T-cell (primary cell): ENCODE measurements at regions not wholly inside any gene's neighbourhood (a gene's known extent, or its start where the extent isn't known, plus 50 kb on each side); places are given as distances from the start of the nearest gene placed in this dataset.

Experiments
- ATAC-seq, 4 experiments: fragments of 200-7000 bp in 3 of 4; fragments of 150-1000 bp in 1 of 4; cut with Tn5 transposase; replicated peaks in 1 of 4; 1 replicate in 3 of 4; 2 replicates in 1 of 4; pipeline ENCODE4 v1.10.0; 2021; ENCODE audit warnings: moderate library complexity in 3 of 4, mild to moderate bottlenecking in 2 of 4, moderate number of reproducible peaks in 1 of 4
- CTCF ChIA-PET, 2 donors: fragments of 300-600 bp; sonication (Branson Sonifier 250); formaldehyde crosslinking; loops; one replicate each; lab custom pipeline; 2022; ENCODE audit warnings: antibody characterized with exemption in 2 of 2; lab: Charles Lee
- POLR2A ChIA-PET, 2 donors: fragments of 300-600 bp; sonication (Branson Sonifier 250); formaldehyde crosslinking; loops; one replicate each; lab custom pipeline; 2022; ENCODE audit warnings: antibody characterized with exemption in 2 of 2; lab: Charles Lee
- DNase-seq, 35 experiments: peaks; one replicate each; pipeline versions ENCODE4 v3.0.0 to v3.0.0-alpha.2; 2013 to 2023
- H3K27ac ChIP-seq: one replicate; pipeline ENCODE4 v1.5.1; 2013; ENCODE audit warnings: low read length
- H3K27me3 ChIP-seq, 2 experiments: replicated peaks in 1 of 2; 1 replicate in 1 of 2; 2 replicates in 1 of 2; pipeline versions ENCODE4 v1.6.1 to v1.7.0; 2013; ENCODE audit warnings: low read length in 1 of 2, mixed read lengths in 1 of 2; ENCODE audit not compliant: control insufficient read depth in 2 of 2, insufficient read depth in 2 of 2; ENCODE audit errors: extremely low read depth in 1 of 2
- H3K36me3 ChIP-seq, 2 donors: 1 replicate in 1 of 2; 2 replicates in 1 of 2; pipeline versions ENCODE4 v1.6.1 to v1.7.0; 2013; ENCODE audit warnings: low read length in 1 of 2; ENCODE audit not compliant: control insufficient read depth in 2 of 2, insufficient read depth in 1 of 2; ENCODE audit errors: extremely low read depth in 1 of 2
- H3K4me1 ChIP-seq, 2 experiments: 1 replicate in 1 of 2; 2 replicates in 1 of 2; pipeline versions ENCODE4 v1.6.1 to v1.7.0; 2013; ENCODE audit warnings: low read length in 2 of 2, mixed read lengths in 1 of 2; ENCODE audit not compliant: insufficient read depth in 2 of 2, control insufficient read depth in 1 of 2; ENCODE audit errors: extremely low read depth in 1 of 2
- H3K4me3 ChIP-seq, 2 donors: 1 replicate in 1 of 2; 2 replicates in 1 of 2; pipeline versions ENCODE4 v1.5.1 to v1.7.0; 2013; ENCODE audit warnings: mild to moderate bottlenecking in 2 of 2, low read length in 1 of 2, moderate library complexity in 1 of 2; ENCODE audit not compliant: control insufficient read depth in 1 of 2; ENCODE audit errors: extremely low read depth in 1 of 2
- H3K9me3 ChIP-seq: 2 replicates; pipeline ENCODE4 v1.7.0; 2013
- H3K27ac Mint-ChIP-seq, 2 donors: one replicate each; pipeline ENCODE4 v1.8.0; 2020 to 2021; ENCODE audit warnings: mild to moderate bottlenecking in 2 of 2, mixed read lengths in 2 of 2
- H3K27me3 Mint-ChIP-seq, 2 donors: one replicate each; pipeline ENCODE4 v1.8.0; 2021 to 2022; ENCODE audit warnings: mixed read lengths in 2 of 2
- H3K36me3 Mint-ChIP-seq: one replicate; pipeline ENCODE4 v1.8.0; 2021; ENCODE audit warnings: mixed read lengths
- H3K4me1 Mint-ChIP-seq, 3 donors: one replicate each; pipeline ENCODE4 v1.8.0; 2020 to 2022; ENCODE audit warnings: mixed read lengths in 3 of 3, mild to moderate bottlenecking in 1 of 3
- H3K4me3 Mint-ChIP-seq, 3 donors: one replicate each; pipeline ENCODE4 v1.8.0; 2020 to 2022; ENCODE audit warnings: mild to moderate bottlenecking in 3 of 3, mixed read lengths in 3 of 3, moderate library complexity in 3 of 3
- H3K9me3 Mint-ChIP-seq, 3 donors: one replicate each; pipeline ENCODE4 v1.8.0; 2020 to 2022; ENCODE audit warnings: mixed read lengths in 3 of 3
- WGBS: methylation state at CpG from one replicate; pipeline ENCODE4 v1.1.5; 2013; ENCODE audit warnings: missing lambda C conversion rate; ENCODE audit not compliant: insufficient coverage; 5-methylcytosine and 5-hydroxymethylcytosine counted together

DNA sequence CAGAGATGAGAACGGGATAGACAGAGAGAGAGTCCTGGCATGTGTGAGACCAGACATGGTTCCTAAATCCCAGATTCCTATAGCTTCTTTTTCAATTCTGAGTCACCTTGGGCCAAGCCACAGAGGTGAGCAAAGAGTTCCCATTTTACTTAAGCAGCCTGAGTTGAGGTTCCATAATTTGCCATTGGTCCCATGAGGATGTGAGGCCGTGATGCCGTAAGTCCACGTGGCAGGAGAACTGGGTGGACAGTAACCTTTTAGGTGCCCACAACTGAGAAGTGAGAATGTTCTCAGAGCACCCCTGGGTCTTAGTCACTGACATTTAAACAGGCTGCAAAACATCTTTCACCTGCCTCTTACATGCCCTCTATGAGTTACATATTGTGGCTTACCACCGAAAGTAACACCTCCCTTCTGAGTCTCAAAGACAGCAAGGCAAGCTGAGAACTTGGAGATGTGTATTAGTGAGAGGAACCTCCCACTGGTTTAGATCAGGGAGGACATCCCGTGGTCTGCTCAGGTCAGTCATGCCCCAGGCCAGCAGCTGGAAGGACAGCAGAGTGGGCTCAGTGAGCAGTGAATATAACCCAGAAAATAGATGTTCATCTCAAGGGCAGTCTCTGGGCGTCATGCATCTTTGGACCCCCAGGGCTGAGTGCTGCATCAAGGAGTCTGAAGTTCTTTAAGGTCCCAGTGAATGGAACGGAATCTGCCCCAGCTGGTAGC lies 127.9 kb upstream of the LGALSL start:
- H3K4me1 Mint-ChIP-seq = peaks cover 48 to 65% (median 59%) of the 10 kb centered on the region in 3 donors
- ATAC-seq = peak; percentile 81 to 89 (median 88)

DNA sequence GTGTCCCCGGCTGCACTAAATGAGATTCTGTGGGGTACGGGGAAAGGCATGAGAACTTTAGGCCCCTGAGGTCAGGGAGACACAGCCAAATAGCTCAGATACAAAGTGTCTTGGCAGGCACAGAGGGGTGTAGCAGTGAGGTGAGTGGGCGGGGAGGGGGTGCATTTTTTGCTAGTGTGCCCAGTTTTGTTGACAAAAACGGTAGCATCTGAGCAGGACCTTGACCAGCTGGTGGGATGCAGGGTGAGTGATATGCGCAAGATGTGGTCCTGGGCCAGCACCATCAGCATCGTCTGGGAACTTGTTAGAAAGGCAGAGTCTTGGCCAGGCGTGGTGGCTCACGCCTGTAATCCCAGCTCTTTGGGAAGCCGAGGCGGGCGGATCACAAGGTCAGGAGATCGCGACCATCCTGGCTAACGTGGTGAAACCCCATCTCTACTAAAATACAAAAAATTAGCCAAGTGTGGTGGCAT lies 127.3 kb upstream of the LGALSL start:
- peak overlapping the region; percentile 62 to 74 (median 73) for H3K4me3 Mint-ChIP-seq
- H3K27ac Mint-ChIP-seq = peak overlapping the region; percentile 98 to 99
- peak in 2 of 4 experiments; percentile 1 to 5 for ATAC-seq
- ChIA-PET CTCF (interaction anchor here (0.6 to 7.0 kb wide), 11 partner anchors 127 to 481 kb away, joined by 3 to 185 read pairs (median 6); partner anchors contain the start of gene AFTPH (in 1 of the 2)), POLR2A (interaction anchor here (0.5 to 1.2 kb wide), 5 partner anchors 185 to 678 kb away, joined by 3 to 5 read pairs (median 3); no protein-coding TSS in a partner anchor)
- Histone ChIP-seq H3K9me3 (no peaks in the 10 kb centered on the region), H3K4me3 (no peak overlapping the region), H3K4me1 (peaks cover 34 to 68% of the 10 kb centered on the region in 2 experiments), H3K36me3 (no peaks in the 10 kb centered on the region), H3K27me3 (no peaks in the 10 kb centered on the region), H3K27ac (peak overlapping the region; percentile 66)
- 33% methylated on average over 5 of the region's 14 CpGs for WGBS
- no peaks in the 10 kb centered on the region for H3K36me3 Mint-ChIP-seq
- H3K9me3 Mint-ChIP-seq = no peaks in the 10 kb centered on the region
- peaks cover 48 to 65% (median 61%) of the 10 kb centered on the region in 3 donors for H3K4me1 Mint-ChIP-seq
- DNase-seq = no peak
- H3K27me3 Mint-ChIP-seq = no peaks in the 10 kb centered on the region

More for the DNA sequence above, 127.9 kb upstream of the LGALSL start:
- WGBS = 6% methylated on average over 7 of the region's 8 CpGs
- DNase-seq = peak in 33 of 35 experiments; percentile 4 to 80 (median 34)
- Histone ChIP-seq H3K36me3 (no peaks in the 10 kb centered on the region), H3K27ac (peak overlapping the region; percentile 66), H3K27me3 (no peaks in the 10 kb centered on the region), H3K9me3 (no peaks in the 10 kb centered on the region), H3K4me1 (peaks cover 34 to 67% of the 10 kb centered on the region in 2 experiments), H3K4me3 (no peak overlapping the region)
- ChIA-PET CTCF (interaction anchor here in 1 of 2 donors (0.6 to 7.0 kb wide), 9 partner anchors 126 to 480 kb away, joined by 3 to 185 read pairs (median 4); partner anchors contain the start of gene AFTPH), POLR2A (interaction anchor here (0.5 to 0.6 kb wide), 2 partner anchors 293 to 652 kb away, joined by 3 to 7 read pairs; no protein-coding TSS in a partner anchor)
- Mint-ChIP-seq H3K36me3 (no peaks in the 10 kb centered on the region), H3K27me3 (no peaks in the 10 kb centered on the region), H3K9me3 (peaks cover 0 to under 1% (median 0%) of the 10 kb centered on the region in 3 donors), H3K4me3 (peak overlapping the region; percentile 62 to 74 (median 73)), H3K27ac (peak overlapping the region; percentile 98 to 99)

DNA sequence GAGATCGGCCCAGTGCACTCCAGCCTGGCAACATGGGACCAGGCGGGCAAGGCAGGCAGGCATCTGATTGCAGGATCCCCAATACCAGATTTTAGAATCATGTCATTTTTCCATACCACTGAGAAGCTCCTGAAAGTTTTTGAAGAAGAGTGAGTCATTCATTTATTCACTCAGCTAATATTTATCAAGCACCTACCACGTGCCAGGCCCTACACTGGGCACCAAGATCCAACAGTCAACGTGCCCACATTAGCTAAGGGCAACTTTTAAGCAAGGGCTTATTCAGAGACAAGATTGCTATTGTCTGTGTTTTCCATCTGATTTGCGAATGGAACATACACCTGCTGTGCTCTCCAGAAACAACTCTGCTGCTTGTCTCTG lies 126.8 kb upstream of the LGALSL start:
- POLR2A ChIA-PET = interaction anchor here (0.5 to 1.3 kb wide), 6 partner anchors 185 to 796 kb away, joined by 3 to 5 read pairs (median 3); no protein-coding TSS in a partner anchor
- H3K27ac Mint-ChIP-seq = peak overlapping the region; percentile 98 to 99
- peak overlapping the region; percentile 76 for H3K27ac ChIP-seq
- no peaks in the 10 kb centered on the region for H3K36me3 ChIP-seq
- H3K4me3 Mint-ChIP-seq = peak overlapping the region; percentile 64 to 73 (median 71)
- DNase-seq = no peak
- H3K9me3 Mint-ChIP-seq = no peaks in the 10 kb centered on the region
- no peaks in the 10 kb centered on the region for H3K27me3 ChIP-seq
- no peak for ATAC-seq
- CTCF ChIA-PET = interaction anchor here (0.5 to 7.0 kb wide), 32 partner anchors 8 to 768 kb away, joined by 3 to 185 read pairs (median 4); partner anchors contain the start of genes AFTPH (in 2 of the 2) and SERTAD2 (in 1 of the 2)
- no peaks in the 10 kb centered on the region for H3K27me3 Mint-ChIP-seq
- H3K4me3 ChIP-seq = peak overlapping the region; percentile 25 to 48
- peaks cover 48 to 68% (median 60%) of the 10 kb centered on the region in 3 donors for H3K4me1 Mint-ChIP-seq
- no peaks in the 10 kb centered on the region for H3K36me3 Mint-ChIP-seq
- H3K4me1 ChIP-seq = peaks cover 34 to 67% of the 10 kb centered on the region in 2 experiments
- H3K9me3 ChIP-seq = no peaks in the 10 kb centered on the region
- 39% methylated on average over 3 of the region's 5 CpGs for WGBS

GRCh38 chr2:64327510-64328414 lies 126.2 kb upstream of the LGALSL start:
- ATAC-seq (peak; percentile 43 to 72 (median 50)), DNase-seq (peak; percentile 11 to 70 (median 43))
- POLR2A ChIA-PET = interaction anchor here (0.6 to 1.3 kb wide), 7 partner anchors 113 to 795 kb away, joined by 3 to 9 read pairs (median 3); no protein-coding TSS in a partner anchor
- Mint-ChIP-seq H3K27me3 (no peaks in the 10 kb centered on the region), H3K36me3 (no peaks in the 10 kb centered on the region), H3K4me3 (peak overlapping the region; percentile 64 to 73 (median 71)), H3K4me1 (peaks cover 48 to 68% (median 58%) of the 10 kb centered on the region in 3 donors), H3K27ac (peak overlapping the region; percentile 98 to 99), H3K9me3 (no peaks in the 10 kb centered on the region)
- peak overlapping the region; percentile 76 for H3K27ac ChIP-seq
- peaks cover 34 to 61% of the 10 kb centered on the region in 2 experiments for H3K4me1 ChIP-seq
- H3K4me3 ChIP-seq = peak overlapping the region; percentile 25 to 48
- no peaks in the 10 kb centered on the region for H3K9me3 ChIP-seq
- H3K36me3 ChIP-seq = no peaks in the 10 kb centered on the region
- CTCF ChIA-PET = interaction anchor here (0.5 to 7.0 kb wide), 57 partner anchors 8 to 913 kb away, joined by 3 to 185 read pairs (median 4); partner anchors contain the start of genes AFTPH (in 2 of the 2), SERTAD2 (in 1 of the 2) and VPS54 (in 1 of the 2)
- H3K27me3 ChIP-seq = no peaks in the 10 kb centered on the region
- WGBS = 18% methylated on average over 13 of the region's 16 CpGs

GRCh38 chr2:64328415-64328722 lies 125.6 kb upstream of the LGALSL start:
- 75% methylated on average over 4 of the region's 8 CpGs for WGBS
- no peaks in the 10 kb centered on the region for H3K27me3 Mint-ChIP-seq
- Histone ChIP-seq H3K4me3 (no peak overlapping the region), H3K27me3 (no peaks in the 10 kb centered on the region), H3K27ac (peak overlapping the region; percentile 76), H3K36me3 (no peaks in the 10 kb centered on the region), H3K9me3 (no peaks in the 10 kb centered on the region), H3K4me1 (peaks cover 33 to 55% of the 10 kb centered on the region in 2 experiments)
- H3K27ac Mint-ChIP-seq = peak overlapping the region; percentile 98 to 99
- ChIA-PET POLR2A (interaction anchor here (0.6 to 1.3 kb wide), 6 partner anchors 114 to 635 kb away, joined by 3 to 11 read pairs (median 3); no protein-coding TSS in a partner anchor), CTCF (interaction anchor here (0.6 to 7.0 kb wide), 46 partner anchors 9 to 913 kb away, joined by 3 to 185 read pairs (median 4); partner anchors contain the start of genes AFTPH (in 2 of the 2) and VPS54 (in 1 of the 2))
- H3K4me3 Mint-ChIP-seq = peak overlapping the region in 1 of 3 donors; percentile 73
- ATAC-seq = no peak
- H3K4me1 Mint-ChIP-seq = peaks cover 48 to 64% (median 58%) of the 10 kb centered on the region in 3 donors
- H3K36me3 Mint-ChIP-seq = no peaks in the 10 kb centered on the region
- H3K9me3 Mint-ChIP-seq = no peaks in the 10 kb centered on the region
- DNase-seq = no peak
